ENCODE measurements at regions not wholly inside any gene's neighbourhood (a gene's known extent, or its start where the extent isn't known, plus 50 kb on each side); places are given as distances from the start of the nearest gene placed in this dataset.

DNA sequence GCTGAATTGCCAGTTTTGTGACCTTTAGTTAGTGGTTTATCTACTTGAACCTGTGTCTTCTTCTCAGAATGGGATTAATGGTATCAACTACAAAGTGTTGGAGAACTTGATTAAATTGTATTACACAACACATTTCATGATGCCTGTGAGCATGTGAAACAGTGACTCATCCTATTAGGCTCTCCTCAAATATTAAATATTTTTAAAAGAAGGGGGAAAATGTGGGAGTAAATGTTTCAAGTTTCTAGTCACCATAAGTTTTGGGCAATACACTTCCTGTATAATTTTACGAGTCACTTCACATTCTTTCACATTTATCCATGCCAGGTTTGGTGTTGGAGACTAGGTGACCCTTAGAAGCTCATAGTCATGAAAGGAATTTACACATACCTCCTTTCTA is 147.0 kb downstream of the HS3ST1 start:
- no peaks in the 10 kb centered on the region for H3K4me1 ChIP-seq
- H3K27me3 ChIP-seq = no peaks in the 10 kb centered on the region
- no peak for TF ChIP-seq EP300 (IDR thresholded peaks at IDR 0.05)
- no peak for TF ChIP-seq POLR2A (IDR thresholded peaks at IDR 0.05)
- TF ChIP-seq, protein P1, sequence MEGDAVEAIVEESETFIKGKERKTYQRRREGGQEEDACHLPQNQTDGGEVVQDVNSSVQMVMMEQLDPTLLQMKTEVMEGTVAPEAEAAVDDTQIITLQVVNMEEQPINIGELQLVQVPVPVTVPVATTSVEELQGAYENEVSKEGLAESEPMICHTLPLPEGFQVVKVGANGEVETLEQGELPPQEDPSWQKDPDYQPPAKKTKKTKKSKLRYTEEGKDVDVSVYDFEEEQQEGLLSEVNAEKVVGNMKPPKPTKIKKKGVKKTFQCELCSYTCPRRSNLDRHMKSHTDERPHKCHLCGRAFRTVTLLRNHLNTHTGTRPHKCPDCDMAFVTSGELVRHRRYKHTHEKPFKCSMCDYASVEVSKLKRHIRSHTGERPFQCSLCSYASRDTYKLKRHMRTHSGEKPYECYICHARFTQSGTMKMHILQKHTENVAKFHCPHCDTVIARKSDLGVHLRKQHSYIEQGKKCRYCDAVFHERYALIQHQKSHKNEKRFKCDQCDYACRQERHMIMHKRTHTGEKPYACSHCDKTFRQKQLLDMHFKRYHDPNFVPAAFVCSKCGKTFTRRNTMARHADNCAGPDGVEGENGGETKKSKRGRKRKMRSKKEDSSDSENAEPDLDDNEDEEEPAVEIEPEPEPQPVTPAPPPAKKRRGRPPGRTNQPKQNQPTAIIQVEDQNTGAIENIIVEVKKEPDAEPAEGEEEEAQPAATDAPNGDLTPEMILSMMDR (IDR thresholded peaks at IDR 0.05) = no peak
- no peak for TF ChIP-seq POLR2AphosphoS5 (IDR thresholded peaks at IDR 0.05)
- WGBS, 2 donors (ENCODE audit: low coverage in 1 of 2) = 69 to 78% methylated on average over 1 of the region's 1 CpG
- H3K27ac ChIP-seq = no peak overlapping the region
- H3K9me3 ChIP-seq = no peaks in the 10 kb centered on the region
- ATAC-seq = peak; percentile 60
- H3K36me3 ChIP-seq = no peaks in the 10 kb centered on the region
- no peak overlapping the region for H3K4me3 ChIP-seq

GRCh38 chr4:11271263-11271662 is 157.4 kb downstream of the HS3ST1 start:
- ATAC-seq = no peak
- H3K9me3 ChIP-seq = no peaks in the 10 kb centered on the region
- WGBS, 2 donors (ENCODE audit: low coverage in 1 of 2) = 74 to 92% methylated on average over 2 to 4 of the region's 4 CpGs
- H3K27me3 ChIP-seq = no peaks in the 10 kb centered on the region
- no peak overlapping the region for H3K27ac ChIP-seq
- no peak overlapping the region for H3K4me3 ChIP-seq
- no peaks in the 10 kb centered on the region for H3K4me1 ChIP-seq
- no peaks in the 10 kb centered on the region for H3K36me3 ChIP-seq
- TF ChIP-seq POLR2AphosphoS5 (IDR thresholded peaks at IDR 0.05) (no peak), POLR2A (IDR thresholded peaks at IDR 0.05) (no peak), EP300 (IDR thresholded peaks at IDR 0.05) (no peak)
- TF ChIP-seq, protein P1 (IDR thresholded peaks at IDR 0.05) = no peak

GRCh38 chr4:11268149-11268548 is 160.5 kb downstream of the HS3ST1 start:
- no peak overlapping the region for H3K4me3 ChIP-seq
- H3K27ac ChIP-seq = no peak overlapping the region
- H3K9me3 ChIP-seq = peaks cover 0 to 6% (median 0%) of the 10 kb centered on the region in 3 donors
- no peaks in the 10 kb centered on the region for H3K36me3 ChIP-seq
- no peak for TF ChIP-seq POLR2A (IDR thresholded peaks at IDR 0.05)
- TF ChIP-seq, protein P1 (IDR thresholded peaks at IDR 0.05) = no peak
- no peak for ATAC-seq
- H3K4me1 ChIP-seq = no peaks in the 10 kb centered on the region
- H3K27me3 ChIP-seq = no peaks in the 10 kb centered on the region
- WGBS, 2 donors (ENCODE audit: low coverage in 1 of 2) = 59% methylated on average over 2 of the region's 2 CpGs; no CpG with 5 or more reads in 1 of the 2 donors

DNA sequence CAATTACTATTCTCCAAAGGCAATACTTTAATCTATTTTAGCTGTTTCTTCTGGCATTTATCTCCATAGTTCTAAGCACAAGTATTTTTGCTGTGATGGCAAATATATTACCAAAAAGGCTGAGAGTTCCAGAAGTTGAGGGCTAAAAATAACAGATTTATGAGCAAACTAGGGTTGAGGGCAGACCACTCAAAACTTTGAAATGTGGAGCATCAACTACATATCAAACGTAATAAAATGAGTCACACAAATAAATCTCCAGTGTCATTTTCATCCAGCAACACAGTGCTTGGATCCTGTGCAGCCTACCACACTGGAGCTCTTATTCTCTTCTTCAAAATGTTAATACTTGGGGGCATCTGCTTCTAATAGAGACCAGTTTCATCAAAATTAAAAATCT is 163.9 kb downstream of the HS3ST1 start:
- Histone ChIP-seq H3K9me3 (peaks cover 0 to 6% (median 0%) of the 10 kb centered on the region in 3 donors), H3K4me3 (no peak overlapping the region), H3K36me3 (no peaks in the 10 kb centered on the region), H3K4me1 (no peaks in the 10 kb centered on the region), H3K27ac (no peak overlapping the region), H3K27me3 (no peaks in the 10 kb centered on the region)
- WGBS, 2 donors (ENCODE audit: low coverage in 1 of 2) = 25 to 63% methylated on average over 1 of the region's 1 CpG
- no peak for ATAC-seq
- TF ChIP-seq, protein P1 (IDR thresholded peaks at IDR 0.05) = no peak
- TF ChIP-seq EP300 (IDR thresholded peaks at IDR 0.05) (no peak), POLR2AphosphoS5 (IDR thresholded peaks at IDR 0.05) (no peak), POLR2A (IDR thresholded peaks at IDR 0.05) (no peak)

DNA sequence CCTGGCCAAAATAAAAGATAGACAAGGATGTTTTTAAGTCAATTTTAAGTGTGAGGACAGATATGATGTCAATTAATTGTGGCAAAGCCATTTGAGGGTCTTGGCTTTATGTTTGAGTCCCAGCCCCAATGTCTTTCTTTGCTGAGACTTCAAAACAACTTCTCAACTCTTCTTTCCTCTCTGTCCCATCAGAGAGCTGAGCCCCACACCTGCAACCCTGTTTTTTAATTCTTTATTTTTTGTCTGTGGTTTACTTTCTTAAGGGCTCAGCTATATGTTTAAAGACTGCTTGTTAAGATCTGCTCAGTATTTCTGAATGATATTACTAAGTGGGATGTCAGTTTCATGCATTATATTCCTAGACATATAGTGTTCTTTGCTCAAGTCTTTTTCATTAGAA is 164.3 kb downstream of the HS3ST1 start:
- no peak for ATAC-seq
- H3K4me3 ChIP-seq = no peak overlapping the region

More for the DNA sequence above, 164.3 kb downstream of the HS3ST1 start:
- no peaks in the 10 kb centered on the region for H3K27me3 ChIP-seq
- TF ChIP-seq POLR2AphosphoS5 (IDR thresholded peaks at IDR 0.05) = no peak
- no peak for TF ChIP-seq EP300 (IDR thresholded peaks at IDR 0.05)
- TF ChIP-seq, protein P1 (IDR thresholded peaks at IDR 0.05) = no peak
- TF ChIP-seq POLR2A (IDR thresholded peaks at IDR 0.05) = no peak
- peaks cover 0 to 6% (median 0%) of the 10 kb centered on the region in 3 donors for H3K9me3 ChIP-seq
- H3K4me1 ChIP-seq = no peaks in the 10 kb centered on the region
- no peak overlapping the region for H3K27ac ChIP-seq
- H3K36me3 ChIP-seq = no peaks in the 10 kb centered on the region

Measured in gastroesophageal sphincter (tissue), 4 donors.